HepG2 (cell line): ENCODE measurements at regions not wholly inside any gene's neighbourhood (a gene's known extent, or its start where the extent isn't known, plus 50 kb on each side); places are given as distances from the start of the nearest gene placed in this dataset.

Experiments
- ATAC-seq: fragments of 200-7000 bp; cut with Tn5 transposase; 3 replicates; pipeline ENCODE4 v1.9.1; 2020; ENCODE audit warnings: mild to moderate bottlenecking, moderate library complexity
- BruUV-seq: library from RNA; stranded (reverse); fragments of 400-500 nt; replicated peaks from 2 replicates; lab custom pipeline; 2021; lab: Mats Ljungman, UMichigan
- CTCF ChIA-PET: fragments of 300-600 bp; formaldehyde crosslinking; extraction: SDS; loops from one replicate; lab custom pipeline; 2021; ENCODE audit warnings: low total read pairs, inconsistent platforms, low intra/inter-chr PET ratio; lab: Yijun Ruan, JAX
- POLR2A ChIA-PET: fragments of 350-600 bp; sonication (Branson Sonifier 250); formaldehyde crosslinking; loops from one replicate; lab custom pipeline; 2020; ENCODE audit warnings: antibody characterized with exemption, inconsistent platforms; lab: Yijun Ruan, JAX
- DNase-seq: peaks from one replicate; pipeline ENCODE4 v3.0.0-alpha.2; 2015; ENCODE audit warnings: low spot score
- FAIRE-seq: peaks from 3 replicates; lab custom pipeline; 2011; peaks lifted over from hg19 to GRCh38; lab: Jason Lieb, UNC
- H2AFZ ChIP-seq: one replicate; pipeline ENCODE4 v1.6.1; 2011; ENCODE audit warnings: low read length, inconsistent platforms
- H3K27ac ChIP-seq: fragments of 300-600 bp; 3 replicates; pipeline ENCODE4 v1.8.0; 2011; ENCODE audit warnings: mixed run types, mild to moderate bottlenecking, mixed read lengths, low read length, inconsistent platforms; ENCODE audit not compliant: insufficient read depth; ENCODE audit errors: extremely low read length
- H3K27me3 ChIP-seq, 2 experiments: fragments of 200-600 bp in 1 of 2; 2 replicates in 1 of 2; 3 replicates in 1 of 2; pipeline versions ENCODE4 v1.6.0 to v1.8.0; 2011; ENCODE audit warnings: low read length in 2 of 2, mild to moderate bottlenecking in 2 of 2, moderate library complexity in 2 of 2, inconsistent platforms in 1 of 2; ENCODE audit not compliant: insufficient read depth in 2 of 2, control insufficient read depth in 1 of 2
- H3K36me3 ChIP-seq, 2 experiments: fragments of 200-600 bp in 1 of 2; replicated peaks in 1 of 2; 2 replicates in 1 of 2; 3 replicates in 1 of 2; pipeline versions ENCODE4 v1.5.1 to v1.8.0; 2011; ENCODE audit warnings: low read length in 2 of 2, inconsistent platforms in 1 of 2; ENCODE audit not compliant: insufficient read depth in 2 of 2, control insufficient read depth in 1 of 2
- H3K4me1 ChIP-seq: 2 replicates; pipeline ENCODE4 v1.5.1; 2012; ENCODE audit warnings: low read length, inconsistent platforms; ENCODE audit not compliant: insufficient read depth
- H3K4me2 ChIP-seq: 2 replicates; pipeline ENCODE4 v1.6.0; 2011; ENCODE audit warnings: low read depth, low read length, inconsistent platforms
- H3K4me3 ChIP-seq, 3 experiments: fragments of 200-600 bp in 1 of 3; sonication (generic), shearing (Covaris generic) in 1 of 3; replicated peaks in 1 of 3; 2 replicates each; pipeline ENCODE4 v1.5.1; 2011 to 2016; ENCODE audit warnings: low read length in 3 of 3, inconsistent platforms in 2 of 3, low read depth in 2 of 3, mild to moderate bottlenecking in 2 of 3, control low read depth in 1 of 3, mixed read lengths in 1 of 3; ENCODE audit not compliant: insufficient read depth in 1 of 3
- H3K79me2 ChIP-seq: one replicate; pipeline ENCODE4 v1.6.1; 2011; ENCODE audit warnings: low read length, inconsistent platforms; ENCODE audit not compliant: insufficient read depth
- H3K9ac ChIP-seq: 2 replicates; pipeline ENCODE4 v1.6.0; 2011; ENCODE audit warnings: mild to moderate bottlenecking, low read depth, low read length, inconsistent platforms; ENCODE audit not compliant: insufficient read depth
- H3K9me3 ChIP-seq: 2 replicates; pipeline ENCODE4 v1.5.1; 2012; ENCODE audit warnings: mild to moderate bottlenecking, low read length
- H4K20me1 ChIP-seq: 2 replicates; pipeline ENCODE4 v1.6.0; 2011; ENCODE audit warnings: inconsistent platforms, mild to moderate bottlenecking, low read length, moderate library complexity; ENCODE audit not compliant: insufficient read depth
- AKAP8 ChIP-seq: sonication (generic); formaldehyde crosslinking; IDR thresholded peaks from 2 replicates; pipeline ENCODE4 v1.5.1; 2020; ENCODE audit warnings: mild to moderate bottlenecking, missing genetic modification reagents
- ASH2L ChIP-seq: fragments of 300-600, 200-600 bp; sonication (generic); IDR thresholded peaks from 2 replicates; pipeline ENCODE4 v1.7.0; 2017; ENCODE audit warnings: low read depth, mild to moderate bottlenecking, moderate library complexity, mixed read lengths, low read length; ENCODE audit not compliant: insufficient read length
- HHEX ChIP-seq: IDR thresholded peaks from 2 replicates; pipeline ENCODE4 v1.6.1; 2016; ENCODE audit warnings: control low read depth
- HNRNPH1 ChIP-seq: fragments of 200-400 bp; formaldehyde crosslinking; optimal IDR thresholded peaks from 2 replicates; pipeline ENCODE3; 2017; ENCODE audit warnings: mild to moderate bottlenecking, low read depth, low read length
- MIER2 ChIP-seq: IDR thresholded peaks from 2 replicates; pipeline ENCODE4 v1.6.1; 2016; ENCODE audit warnings: missing biosample characterization, missing genetic modification reagents
- PITX1 ChIP-seq: sonication (generic); formaldehyde crosslinking; IDR thresholded peaks from 2 replicates; pipeline ENCODE4 v1.5.1; 2020; ENCODE audit warnings: mild to moderate bottlenecking, missing genetic modification reagents
- POLR2A ChIP-seq, 2 experiments: IDR thresholded peaks; 2 replicates each; pipeline ENCODE4 v1.6.1; 2011; ENCODE audit warnings: low read depth in 2 of 2, low read length in 2 of 2, mild to moderate bottlenecking in 1 of 2, moderate library complexity in 1 of 2; ENCODE audit not compliant: insufficient read depth in 1 of 2
- SP1 ChIP-seq, 2 experiments: fragments of 450-650 bp in 1 of 2; sonication (generic) in 1 of 2; formaldehyde crosslinking in 1 of 2; IDR thresholded peaks; 2 replicates each; pipeline versions ENCODE4 v1.4.0 to v1.6.1; 2016 to 2020; ENCODE audit warnings: missing genetic modification reagents in 1 of 2
- SP2 ChIP-seq: sonication (generic); formaldehyde crosslinking; IDR thresholded peaks from 2 replicates; pipeline ENCODE4 v1.5.1; 2020; ENCODE audit warnings: mild to moderate bottlenecking, missing genetic modification reagents
- TRIM24 ChIP-seq: sonication (generic); formaldehyde crosslinking; IDR thresholded peaks from 2 replicates; pipeline ENCODE4 v1.8.0; 2022; ENCODE audit warnings: mild to moderate bottlenecking, missing genetic modification reagents
- ZNF776 ChIP-seq: sonication (generic); formaldehyde crosslinking; IDR thresholded peaks from 2 replicates; pipeline ENCODE4 v1.4.0; 2020; ENCODE audit warnings: mild to moderate bottlenecking, missing genetic modification reagents
- WGBS: methylation state at CpG from one replicate; pipeline ENCODE4 v1.1.6; 2017; ENCODE audit warnings: low lambda C conversion rate; 5-methylcytosine and 5-hydroxymethylcytosine counted together
- in situ Hi-C: cut with HindIII; loops from 2 replicates; pipeline ENCODE4 v1.10.0; 2017; ENCODE audit warnings: low pct_unique_long_range_greater_than_20kb; ENCODE audit not compliant: extremely low pct_ligation_motif_present
- intact Hi-C: fragments of 100-400 bp; cut with micrococcal nuclease; formaldehyde crosslinking; loops from one replicate; pipeline ENCODE4 v1.10.0; 2022; ENCODE audit not compliant: unreplicated experiment
- TF ChIP-seq, protein P1 (sequence below): sonication (generic); formaldehyde crosslinking; IDR thresholded peaks from 2 replicates; pipeline ENCODE4 v1.4.0; 2020; ENCODE audit warnings: missing genetic modification reagents
- TF ChIP-seq, protein P2 (sequence below): sonication (generic); formaldehyde crosslinking; IDR thresholded peaks from 2 replicates; pipeline ENCODE4 v1.5.1; 2020; ENCODE audit warnings: mild to moderate bottlenecking, moderate library complexity, missing genetic modification reagents
- TF ChIP-seq, protein P3 (sequence below): IDR thresholded peaks from 2 replicates; pipeline ENCODE4 v1.6.1; 2016; ENCODE audit warnings: low read depth
- TF ChIP-seq, protein P4 (sequence below): sonication (generic); formaldehyde crosslinking; IDR thresholded peaks from 2 replicates; pipeline ENCODE4 v1.5.0; 2020; ENCODE audit warnings: missing genetic modification reagents, mild to moderate bottlenecking, borderline replicate concordance

DNA sequence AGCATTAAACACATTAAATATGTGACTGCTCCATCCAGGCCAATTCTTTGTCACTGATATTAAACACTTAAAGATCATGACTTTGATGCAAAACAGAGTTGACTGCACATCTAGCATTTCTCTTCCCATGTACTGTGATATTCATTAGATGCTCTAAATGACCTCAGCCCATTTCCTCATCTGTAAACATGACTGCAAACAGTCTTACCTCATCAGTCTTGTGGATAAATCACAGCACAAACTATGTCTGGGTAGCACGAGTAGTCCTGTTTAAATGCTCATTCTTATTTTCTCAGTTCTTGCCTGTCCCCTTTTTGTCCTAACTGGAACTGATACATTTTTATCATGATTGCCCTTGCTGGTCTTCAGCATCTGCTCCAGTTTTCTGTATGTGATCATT lies 1974.8 kb upstream of the LRRTM1 start:
- Histone ChIP-seq H3K27ac (no peak overlapping the region), H3K4me2 (no peak overlapping the region), H3K27me3 (no peaks in the 10 kb centered on the region), H3K36me3 (no peaks in the 10 kb centered on the region), H3K79me2 (no peaks in the 10 kb centered on the region), H3K9me3 (peaks cover 43% of the 10 kb centered on the region), H2AFZ (no peak overlapping the region), H3K4me1 (no peaks in the 10 kb centered on the region)
- intact Hi-C loops: no loop called here
- 8% methylated on average over 1 of the region's 1 CpG for WGBS
- DNase-seq (no peak), FAIRE-seq (no peak)
- TF ChIP-seq, protein P1, sequence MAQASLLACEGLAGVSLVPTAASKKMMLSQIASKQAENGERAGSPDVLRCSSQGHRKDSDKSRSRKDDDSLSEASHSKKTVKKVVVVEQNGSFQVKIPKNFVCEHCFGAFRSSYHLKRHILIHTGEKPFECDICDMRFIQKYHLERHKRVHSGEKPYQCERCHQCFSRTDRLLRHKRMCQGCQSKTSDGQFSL (CRISPR knock-in tag): no peak
- TF ChIP-seq TRIM24 (no peak), SP2 (CRISPR knock-in tag) (no peak), ZNF776 (CRISPR knock-in tag) (no peak), SP1 (IDR thresholded peaks at IDR 0.05) (no peak), SP1 (CRISPR knock-in tag; IDR thresholded peaks at IDR 0.05) (no peak), PITX1 (no peak)
- TF ChIP-seq, protein P2, sequence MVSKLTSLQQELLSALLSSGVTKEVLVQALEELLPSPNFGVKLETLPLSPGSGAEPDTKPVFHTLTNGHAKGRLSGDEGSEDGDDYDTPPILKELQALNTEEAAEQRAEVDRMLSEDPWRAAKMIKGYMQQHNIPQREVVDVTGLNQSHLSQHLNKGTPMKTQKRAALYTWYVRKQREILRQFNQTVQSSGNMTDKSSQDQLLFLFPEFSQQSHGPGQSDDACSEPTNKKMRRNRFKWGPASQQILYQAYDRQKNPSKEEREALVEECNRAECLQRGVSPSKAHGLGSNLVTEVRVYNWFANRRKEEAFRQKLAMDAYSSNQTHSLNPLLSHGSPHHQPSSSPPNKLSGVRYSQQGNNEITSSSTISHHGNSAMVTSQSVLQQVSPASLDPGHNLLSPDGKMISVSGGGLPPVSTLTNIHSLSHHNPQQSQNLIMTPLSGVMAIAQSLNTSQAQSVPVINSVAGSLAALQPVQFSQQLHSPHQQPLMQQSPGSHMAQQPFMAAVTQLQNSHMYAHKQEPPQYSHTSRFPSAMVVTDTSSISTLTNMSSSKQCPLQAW (CRISPR knock-in tag): no peak
- TF ChIP-seq, all 625 proteins: peak for 0
- ChIA-PET CTCF (no interaction called here), POLR2A (no interaction called here)
- BruUV-seq: no TSS peak
- ATAC-seq: no peak
- in situ Hi-C loops: no loop called here
- Histone ChIP-seq H4K20me1 (no peaks in the 10 kb centered on the region), H3K9ac (no peak overlapping the region), H3K4me3 (no peak overlapping the region)

DNA sequence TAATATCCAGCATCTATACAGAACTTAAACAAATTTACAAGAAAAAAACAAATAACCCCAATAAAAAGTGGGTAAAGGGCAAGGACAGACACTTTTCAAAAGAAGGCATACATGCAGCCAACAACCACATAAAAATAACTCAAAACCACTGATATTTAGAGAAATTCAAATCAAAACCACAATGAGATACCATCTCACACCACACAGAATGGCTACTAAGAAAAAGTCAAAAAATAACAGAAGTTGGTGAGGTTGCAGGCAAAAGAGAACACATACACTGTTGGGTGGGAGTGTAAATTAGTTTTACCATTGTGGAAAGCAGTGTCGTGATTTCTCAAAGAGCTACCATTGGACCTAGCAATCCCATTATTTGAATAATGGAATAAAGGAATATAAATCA lies 1973.9 kb upstream of the LRRTM1 start:
- no TSS peak for BruUV-seq
- Histone ChIP-seq H3K4me2 (no peak overlapping the region), H3K9me3 (peaks cover 53% of the 10 kb centered on the region), H3K79me2 (no peaks in the 10 kb centered on the region), H3K36me3 (no peaks in the 10 kb centered on the region), H3K27ac (no peak overlapping the region), H2AFZ (no peak overlapping the region), H3K9ac (no peak overlapping the region), H3K4me1 (no peaks in the 10 kb centered on the region), H3K4me3 (no peak overlapping the region), H4K20me1 (no peaks in the 10 kb centered on the region), H3K27me3 (no peaks in the 10 kb centered on the region)
- FAIRE-seq: no peak
- DNase-seq: no peak
- no peak for ATAC-seq
- WGBS: 0% methylated on average over 1 of the region's 1 CpG
- intact Hi-C loops: no loop called here
- CTCF ChIA-PET: no interaction called here
- TF ChIP-seq AKAP8 (CRISPR knock-in tag) (no peak), POLR2A (IDR thresholded peaks at IDR 0.05; ENCODE audit: insufficient read depth in 1 of 2, low read depth in 2 of 2, low read length in 2 of 2) (no peak), ASH2L (no peak), MIER2 (CRISPR knock-in tag) (no peak), HNRNPH1 (no peak), HHEX (no peak)
- TF ChIP-seq, protein P3, sequence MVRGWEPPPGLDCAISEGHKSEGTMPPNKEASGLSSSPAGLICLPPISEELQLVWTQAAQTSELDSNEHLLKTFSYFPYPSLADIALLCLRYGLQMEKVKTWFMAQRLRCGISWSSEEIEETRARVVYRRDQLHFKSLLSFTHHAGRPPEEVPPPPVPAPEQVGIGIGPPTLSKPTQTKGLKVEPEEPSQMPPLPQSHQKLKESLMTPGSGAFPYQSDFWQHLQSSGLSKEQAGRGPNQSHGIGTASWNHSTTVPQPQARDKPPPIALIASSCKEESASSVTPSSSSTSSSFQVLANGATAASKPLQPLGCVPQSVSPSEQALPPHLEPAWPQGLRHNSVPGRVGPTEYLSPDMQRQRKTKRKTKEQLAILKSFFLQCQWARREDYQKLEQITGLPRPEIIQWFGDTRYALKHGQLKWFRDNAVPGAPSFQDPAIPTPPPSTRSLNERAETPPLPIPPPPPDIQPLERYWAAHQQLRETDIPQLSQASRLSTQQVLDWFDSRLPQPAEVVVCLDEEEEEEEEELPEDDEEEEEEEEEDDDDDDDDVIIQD (CRISPR knock-in tag): no peak
- TF ChIP-seq, protein P4, sequence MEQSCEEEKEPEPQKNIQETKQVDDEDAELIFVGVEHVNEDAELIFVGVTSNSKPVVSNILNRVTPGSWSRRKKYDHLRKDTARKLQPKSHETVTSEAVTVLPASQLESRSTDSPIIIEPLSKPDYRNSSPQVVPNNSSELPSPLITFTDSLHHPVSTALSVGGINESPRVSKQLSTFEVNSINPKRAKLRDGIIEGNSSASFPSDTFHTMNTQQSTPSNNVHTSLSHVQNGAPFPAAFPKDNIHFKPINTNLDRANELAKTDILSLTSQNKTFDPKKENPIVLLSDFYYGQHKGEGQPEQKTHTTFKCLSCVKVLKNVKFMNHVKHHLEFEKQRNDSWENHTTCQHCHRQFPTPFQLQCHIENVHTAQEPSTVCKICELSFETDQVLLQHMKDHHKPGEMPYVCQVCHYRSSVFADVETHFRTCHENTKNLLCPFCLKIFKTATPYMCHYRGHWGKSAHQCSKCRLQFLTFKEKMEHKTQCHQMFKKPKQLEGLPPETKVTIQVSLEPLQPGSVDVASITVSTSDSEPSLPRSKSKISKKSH (CRISPR knock-in tag): no peak
- in situ Hi-C loops: no loop called here
- POLR2A ChIA-PET: no interaction called here
